B cell (primary cell): ENCODE measurements at regions not wholly inside any gene's neighbourhood (a gene's known extent, or its start where the extent isn't known, plus 50 kb on each side); places are given as distances from the start of the nearest gene placed in this dataset.

Experiments used
- ATAC-seq: fragments of 200-7000 bp; cut with Tn5 transposase; one replicate; pipeline ENCODE4 v1.10.0; 2021; ENCODE audit warnings: low read depth, mild to moderate bottlenecking, moderate number of reproducible peaks, moderate library complexity
- CTCF ChIA-PET: fragments of 350-600 bp; sonication (Branson Sonifier 250); formaldehyde crosslinking; loops from one replicate; lab custom pipeline; 2021; ENCODE audit warnings: antibody characterized with exemption, inconsistent platforms; lab: Charles Lee
- POLR2A ChIA-PET: fragments of 350-600 bp; sonication (Branson Sonifier 250); formaldehyde crosslinking; loops from one replicate; lab custom pipeline; 2021; ENCODE audit warnings: antibody characterized with exemption; lab: Charles Lee
- DNase-seq: peaks from one replicate; pipeline ENCODE4 v3.0.0; 2013
- H2AFZ ChIP-seq: 2 replicates; pipeline ENCODE4 v1.6.1; 2012; ENCODE audit warnings: mild to moderate bottlenecking, low read depth, low read length; ENCODE audit not compliant: insufficient read depth, poor library complexity, severe bottlenecking
- H3K27ac ChIP-seq, 2 donors: 1 replicate in 1 of 2; 2 replicates in 1 of 2; pipeline ENCODE4 v1.5.1; 2012 to 2013; ENCODE audit warnings: low read length in 2 of 2, mild to moderate bottlenecking in 2 of 2, moderate library complexity in 1 of 2
- H3K27me3 ChIP-seq, 4 experiments: fragments of 200-600 bp in 1 of 4; sonication (generic) in 1 of 4; replicated peaks in 1 of 4; 1 replicate in 2 of 4; 2 replicates in 2 of 4; pipeline versions ENCODE4 v1.6.1 to v1.7.0; 2013 to 2016; ENCODE audit warnings: low read length in 3 of 4, mild to moderate bottlenecking in 2 of 4, mixed read lengths in 1 of 4, moderate library complexity in 1 of 4; ENCODE audit not compliant: insufficient read depth in 4 of 4, control insufficient read depth in 3 of 4; ENCODE audit errors: control extremely low read depth in 1 of 4
- H3K36me3 ChIP-seq, 2 experiments: replicated peaks in 1 of 2; 1 replicate in 1 of 2; 2 replicates in 1 of 2; pipeline versions ENCODE4 v1.6.1 to v1.7.1; 2013; ENCODE audit warnings: low read length in 1 of 2; ENCODE audit not compliant: insufficient read depth in 2 of 2, control insufficient read depth in 1 of 2; ENCODE audit errors: control extremely low read depth in 1 of 2, extremely low read depth in 1 of 2
- H3K4me1 ChIP-seq, 2 donors: fragments of 200-600 bp in 1 of 2; sonication (generic) in 1 of 2; 1 replicate in 1 of 2; 2 replicates in 1 of 2; pipeline versions ENCODE4 v1.5.1 to v1.6.1; 2013 to 2017; ENCODE audit warnings: low read length in 2 of 2; ENCODE audit not compliant: control insufficient read depth in 2 of 2, insufficient read depth in 2 of 2
- H3K4me2 ChIP-seq: replicated peaks from 2 replicates; pipeline ENCODE3; 2012; ENCODE audit warnings: mild to moderate bottlenecking, low read depth, low read length; ENCODE audit not compliant: poor library complexity, severe bottlenecking
- H3K4me3 ChIP-seq, 5 experiments: fragments of 200-600 bp in 1 of 5; sonication (generic) in 1 of 5; 1 replicate in 3 of 5; 2 replicates in 2 of 5; pipeline versions ENCODE4 v1.5.1 to v1.7.0; 2011 to 2016; ENCODE audit warnings: low read length in 4 of 5, mild to moderate bottlenecking in 4 of 5, low read depth in 2 of 5, control low read depth in 1 of 5, moderate library complexity in 1 of 5; ENCODE audit not compliant: insufficient read depth in 1 of 5; ENCODE audit errors: control extremely low read depth in 1 of 5, extremely low read depth in 1 of 5
- H3K79me2 ChIP-seq: fragments of 200-600 bp; sonication (generic); one replicate; pipeline ENCODE4 v1.6.0; 2016; ENCODE audit warnings: low read length; ENCODE audit not compliant: control insufficient read depth, insufficient read depth
- H3K9ac ChIP-seq: fragments of 200-600 bp; sonication (generic); 2 replicates; pipeline ENCODE4 v1.6.1; 2017; ENCODE audit warnings: mild to moderate bottlenecking, low read length, moderate library complexity
- H3K9me3 ChIP-seq, 3 donors: one replicate each; pipeline versions ENCODE4 v1.6.1 to v1.7.1; 2013; ENCODE audit warnings: low read length in 2 of 3; ENCODE audit not compliant: control insufficient read depth in 2 of 3, insufficient read depth in 1 of 3; ENCODE audit errors: control extremely low read depth in 1 of 3
- H4K20me1 ChIP-seq: 2 replicates; pipeline ENCODE4 v1.6.0; 2012; ENCODE audit warnings: mild to moderate bottlenecking, low read length; ENCODE audit not compliant: insufficient read depth, control insufficient read depth, poor library complexity, severe bottlenecking
- H3K27ac Mint-ChIP-seq: one replicate; pipeline ENCODE4 v1.8.0; 2021; ENCODE audit warnings: mixed read lengths
- H3K27me3 Mint-ChIP-seq: one replicate; pipeline ENCODE4 v1.8.0; 2021; ENCODE audit warnings: mixed read lengths
- H3K4me1 Mint-ChIP-seq: one replicate; pipeline ENCODE4 v1.8.0; 2021; ENCODE audit warnings: mixed read lengths
- H3K4me3 Mint-ChIP-seq: one replicate; pipeline ENCODE4 v1.8.0; 2021; ENCODE audit warnings: mixed read lengths
- H3K9me3 Mint-ChIP-seq: one replicate; pipeline ENCODE4 v1.8.0; 2022; ENCODE audit warnings: mixed read lengths; ENCODE audit not compliant: insufficient read depth
- EZH2 ChIP-seq: IDR thresholded peaks from 2 replicates; pipeline ENCODE4 v1.6.1; 2012; ENCODE audit warnings: borderline replicate concordance, low read depth, mild to moderate bottlenecking, moderate library complexity, low read length; ENCODE audit not compliant: insufficient read depth, poor library complexity, severe bottlenecking
- WGBS: methylation state at CpG from one replicate; pipeline ENCODE4 v1.1.5; 2013; ENCODE audit warnings: missing lambda C conversion rate; ENCODE audit not compliant: insufficient coverage; 5-methylcytosine and 5-hydroxymethylcytosine counted together
- intact Hi-C: fragments of 100-400 bp; cut with micrococcal nuclease; formaldehyde crosslinking; loops from one replicate; pipeline ENCODE4 v1.10.0; 2022
- TF ChIP-seq, protein P1 (sequence below): fragments of 200-600 bp; IDR thresholded peaks from one replicate; pipeline ENCODE4 v1.8.0; 2022; ENCODE audit warnings: antibody characterized with exemption, mild to moderate bottlenecking

DNA sequence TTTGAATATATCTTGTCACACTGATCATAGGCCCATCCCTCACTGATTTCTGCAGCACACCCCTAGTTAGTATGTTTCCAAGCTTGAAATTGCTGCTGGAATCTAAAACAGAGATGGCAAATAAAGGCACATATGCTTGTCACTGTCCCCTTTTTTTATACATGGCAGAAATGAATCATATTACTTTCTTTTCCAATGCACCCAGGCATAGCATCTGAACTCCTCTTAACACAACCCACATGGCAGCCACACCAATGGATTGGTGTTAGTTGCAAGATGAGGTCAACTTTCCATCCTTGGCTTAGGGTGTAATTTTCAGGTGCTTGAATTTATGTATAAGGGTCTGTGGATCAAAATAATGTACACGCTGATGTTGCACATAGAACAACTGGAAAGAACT, 473.8 kb upstream of the ZNF608 start:
- Histone ChIP-seq H3K27me3 (no peaks in the 10 kb centered on the region), H3K27ac (no peak overlapping the region), H3K4me2 (no peak overlapping the region), H3K4me3 (no peak overlapping the region), H2AFZ (no peak overlapping the region), H4K20me1 (no peaks in the 10 kb centered on the region), H3K9ac (no peak overlapping the region), H3K9me3 (no peaks in the 10 kb centered on the region), H3K36me3 (no peaks in the 10 kb centered on the region), H3K79me2 (no peaks in the 10 kb centered on the region), H3K4me1 (no peaks in the 10 kb centered on the region)
- ATAC-seq: no peak
- no peak for TF ChIP-seq EZH2
- TF ChIP-seq, protein P1, sequence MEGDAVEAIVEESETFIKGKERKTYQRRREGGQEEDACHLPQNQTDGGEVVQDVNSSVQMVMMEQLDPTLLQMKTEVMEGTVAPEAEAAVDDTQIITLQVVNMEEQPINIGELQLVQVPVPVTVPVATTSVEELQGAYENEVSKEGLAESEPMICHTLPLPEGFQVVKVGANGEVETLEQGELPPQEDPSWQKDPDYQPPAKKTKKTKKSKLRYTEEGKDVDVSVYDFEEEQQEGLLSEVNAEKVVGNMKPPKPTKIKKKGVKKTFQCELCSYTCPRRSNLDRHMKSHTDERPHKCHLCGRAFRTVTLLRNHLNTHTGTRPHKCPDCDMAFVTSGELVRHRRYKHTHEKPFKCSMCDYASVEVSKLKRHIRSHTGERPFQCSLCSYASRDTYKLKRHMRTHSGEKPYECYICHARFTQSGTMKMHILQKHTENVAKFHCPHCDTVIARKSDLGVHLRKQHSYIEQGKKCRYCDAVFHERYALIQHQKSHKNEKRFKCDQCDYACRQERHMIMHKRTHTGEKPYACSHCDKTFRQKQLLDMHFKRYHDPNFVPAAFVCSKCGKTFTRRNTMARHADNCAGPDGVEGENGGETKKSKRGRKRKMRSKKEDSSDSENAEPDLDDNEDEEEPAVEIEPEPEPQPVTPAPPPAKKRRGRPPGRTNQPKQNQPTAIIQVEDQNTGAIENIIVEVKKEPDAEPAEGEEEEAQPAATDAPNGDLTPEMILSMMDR: no peak
- DNase-seq: no peak
- no peaks in the 10 kb centered on the region for H3K27me3 Mint-ChIP-seq
- H3K9me3 Mint-ChIP-seq: peaks cover 2% of the 10 kb centered on the region
- ChIA-PET CTCF (no interaction called here), POLR2A (no interaction called here)
- no CpG with 5 or more reads among the region's 1 CpG for WGBS
- H3K4me3 Mint-ChIP-seq: no peak overlapping the region
- H3K27ac Mint-ChIP-seq: no peak overlapping the region
- no peaks in the 10 kb centered on the region for H3K4me1 Mint-ChIP-seq
- intact Hi-C loops: no loop called here

DNA sequence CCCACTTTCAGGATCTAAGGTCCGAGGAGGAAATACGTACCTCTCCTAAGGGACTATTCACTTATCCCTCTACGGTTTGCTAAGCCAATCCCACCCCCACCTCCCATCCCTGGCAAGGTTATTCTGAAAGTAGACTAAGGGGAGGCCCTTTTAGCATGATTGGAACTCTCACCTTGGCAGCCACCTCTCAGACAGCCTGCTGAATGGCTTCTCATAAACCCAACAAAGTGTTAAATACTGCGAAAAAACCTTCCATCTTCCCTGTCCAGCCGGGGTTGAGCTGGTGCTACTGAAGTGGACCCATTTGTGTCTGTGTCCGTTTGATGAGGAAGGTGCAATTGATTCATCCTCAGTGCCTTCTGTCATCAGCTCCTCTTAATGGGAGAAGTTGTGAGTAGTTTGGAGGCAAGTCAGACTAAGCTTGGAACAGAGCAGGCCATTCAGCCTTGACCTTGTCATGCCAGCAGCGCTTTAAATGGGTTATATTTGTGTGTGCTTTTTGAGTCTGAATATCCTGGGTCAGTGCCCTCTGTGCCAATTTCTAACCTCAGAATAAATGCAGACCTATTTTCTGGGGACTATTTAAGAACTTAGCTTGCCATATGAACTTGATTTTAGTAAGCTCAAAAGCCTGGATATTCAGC, 476.3 kb upstream of the ZNF608 start:
- CTCF ChIA-PET: no interaction called here
- H3K4me1 ChIP-seq: no peaks in the 10 kb centered on the region
- TF ChIP-seq, protein P1: no peak
- TF ChIP-seq EZH2: no peak
- H2AFZ ChIP-seq: no peak overlapping the region
- no peaks in the 10 kb centered on the region for H3K4me1 Mint-ChIP-seq
- WGBS: 100% methylated on average over 1 of the region's 7 CpGs
- POLR2A ChIA-PET: interaction anchor here (0.7 kb wide), 1 partner anchor 412 kb away, joined by 3 read pairs; no protein-coding TSS in a partner anchor
- no peak overlapping the region for H3K27ac Mint-ChIP-seq
- no peaks in the 10 kb centered on the region for H3K27me3 Mint-ChIP-seq
- H4K20me1 ChIP-seq: no peaks in the 10 kb centered on the region
- H3K9me3 ChIP-seq: no peaks in the 10 kb centered on the region
- H3K27me3 ChIP-seq: no peaks in the 10 kb centered on the region
- H3K4me3 ChIP-seq: no peak overlapping the region
- DNase-seq (no peak), ATAC-seq (no peak)
- no peak overlapping the region for H3K27ac ChIP-seq
- no peak overlapping the region for H3K4me3 Mint-ChIP-seq
- H3K9me3 Mint-ChIP-seq: peaks cover 2% of the 10 kb centered on the region
- no peak overlapping the region for H3K9ac ChIP-seq
- intact Hi-C loops: no loop called here
- H3K4me2 ChIP-seq: no peak overlapping the region
- H3K79me2 ChIP-seq: no peaks in the 10 kb centered on the region
- no peaks in the 10 kb centered on the region for H3K36me3 ChIP-seq
